HG03378 (cell line): ENCODE measurements at regions not wholly inside any gene's neighbourhood (a gene's known extent, or its start where the extent isn't known, plus 50 kb on each side); places are given as distances from the start of the nearest gene placed in this dataset.
"Not testable (repeated sequence)": the region's sequence is repeated elsewhere in the genome, so short reads cannot be mapped to it uniquely, and the experiment has no call there.

Experiments used
- ATAC-seq: cut with Tn5 transposase; IDR thresholded peaks from one replicate; pipeline ENCODE4 v1.9.1; 2021; ENCODE audit warnings: mild to moderate bottlenecking, moderate library complexity; ENCODE audit not compliant: unreplicated experiment

DNA sequence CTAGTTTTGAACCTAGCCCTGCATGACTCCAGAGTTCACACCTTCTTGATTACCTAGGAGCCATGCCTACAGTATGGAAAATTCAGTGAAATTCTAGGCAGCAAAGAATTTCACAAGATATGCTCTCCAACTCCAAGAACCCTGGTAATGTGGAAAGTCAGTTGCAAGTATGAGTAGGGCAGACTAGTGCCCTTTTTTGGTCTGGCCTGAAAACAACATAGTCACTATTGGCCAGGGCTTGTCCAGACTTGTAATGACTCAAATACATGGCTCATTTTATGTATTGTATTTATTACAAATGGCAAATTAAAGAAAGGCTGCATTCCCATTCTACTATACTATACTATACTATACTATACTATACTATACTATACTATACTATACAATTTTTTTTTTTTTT lies 160.4 kb downstream of the ESM1 start:
- no peak for ATAC-seq

DNA sequence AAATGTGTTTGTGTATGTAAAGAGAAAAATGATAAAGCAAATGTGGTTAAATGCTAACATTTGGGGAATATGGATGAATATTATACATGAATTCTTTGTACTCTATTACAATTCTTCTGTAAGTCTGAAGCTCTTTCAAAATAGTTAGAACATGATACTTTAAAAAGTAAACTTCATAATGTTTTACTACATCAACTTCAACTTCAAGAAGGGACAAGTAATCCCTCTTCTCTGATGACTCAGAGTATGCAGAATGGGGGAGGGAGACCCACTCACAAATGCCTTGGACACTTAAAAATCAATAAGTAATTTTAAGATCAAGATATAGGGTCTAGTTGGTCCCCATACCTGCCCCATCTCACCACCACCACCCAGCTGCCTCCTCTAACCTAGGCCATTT lies 162.4 kb downstream of the ESM1 start:
- no peak for ATAC-seq

GRCh38 chr5:54822324-54822687 lies 163.1 kb downstream of the ESM1 start:
- no peak for ATAC-seq

DNA sequence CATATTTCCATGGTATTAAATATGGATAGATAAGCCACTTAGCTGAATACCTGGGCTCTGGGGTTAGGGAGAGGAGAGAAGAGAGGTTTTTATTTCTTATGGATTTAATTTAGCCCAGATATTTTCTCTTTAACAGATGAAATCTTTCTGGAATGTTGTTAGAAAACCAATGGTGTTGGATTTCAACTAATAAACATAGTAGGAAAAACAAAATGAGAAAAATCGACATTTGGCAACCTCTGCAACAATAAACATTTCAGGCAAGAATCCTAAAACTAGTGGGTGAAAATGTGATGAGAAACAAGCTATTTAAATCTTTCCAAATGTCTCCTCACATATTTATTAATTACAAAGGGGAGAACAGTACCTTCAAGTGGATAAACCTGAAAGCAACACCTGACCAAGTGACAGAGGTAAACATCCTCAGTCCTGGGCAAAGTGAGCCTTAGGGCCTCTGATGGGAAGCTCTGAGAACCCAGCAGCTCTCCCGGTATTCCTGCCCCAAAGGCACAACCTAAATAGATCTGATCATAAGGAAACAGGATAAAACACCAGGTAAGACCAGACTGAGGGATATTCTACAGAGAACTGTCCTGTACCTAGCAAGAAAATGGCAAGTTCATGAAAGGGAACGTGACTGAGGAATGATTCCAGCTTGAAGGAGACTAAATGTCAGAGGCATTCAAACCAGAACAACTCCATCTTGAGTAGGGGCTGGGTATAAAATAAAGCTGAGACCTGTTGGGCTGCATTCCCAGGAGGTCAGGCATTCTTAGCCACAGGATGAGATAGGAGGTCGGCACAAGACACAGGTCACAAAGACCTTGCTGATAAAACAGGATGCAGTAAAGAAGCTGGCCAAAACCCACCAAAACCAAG lies 163.7 kb downstream of the ESM1 start:
- no peak for ATAC-seq

GRCh38 chr5:54820346-54821134 lies 164.9 kb downstream of the ESM1 start:
- ATAC-seq: no peak

DNA sequence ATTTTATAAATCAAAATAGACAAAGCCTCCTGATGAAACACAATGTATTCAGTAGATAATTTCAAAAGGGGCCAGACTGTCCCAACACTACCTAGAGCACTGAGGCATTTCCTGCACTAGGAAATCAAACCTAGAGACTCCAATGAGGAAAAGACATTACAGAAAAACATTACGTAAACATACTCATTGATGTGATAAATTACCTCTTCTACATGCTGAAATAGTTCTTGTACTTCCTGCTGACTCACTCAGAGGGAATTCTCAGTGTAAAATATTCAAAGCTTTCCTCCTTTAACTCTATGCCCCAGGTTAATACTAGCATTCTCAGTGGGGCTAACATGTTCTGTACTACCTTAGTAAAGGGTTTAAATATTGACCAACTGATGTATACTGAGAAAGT lies 178.0 kb downstream of the ESM1 start:
- no peak for ATAC-seq

DNA sequence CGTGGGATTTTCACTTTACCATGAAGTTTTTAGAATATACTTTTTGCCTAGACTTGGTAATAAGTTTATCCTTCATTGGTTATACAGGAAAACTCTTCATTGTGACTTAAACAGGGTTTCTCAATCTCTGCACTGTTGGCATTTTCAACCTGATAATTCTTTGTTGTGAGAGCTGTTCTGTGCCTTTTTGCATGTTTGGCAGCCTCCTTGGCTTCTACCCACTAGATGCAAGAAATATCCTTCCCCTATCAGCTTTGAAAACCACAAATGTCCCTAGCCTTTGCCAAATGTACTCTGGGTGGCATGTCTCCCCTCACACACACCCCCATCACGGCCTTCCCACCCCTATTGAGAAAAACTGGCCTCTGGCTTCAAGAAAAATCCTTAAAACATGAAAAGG lies 180.9 kb downstream of the ESM1 start:
- ATAC-seq: no peak

- ATAC-seq: no peak
These were observed 181.3 kb downstream of the ESM1 start for GRCh38 chr5:54804086-54804485.

DNA sequence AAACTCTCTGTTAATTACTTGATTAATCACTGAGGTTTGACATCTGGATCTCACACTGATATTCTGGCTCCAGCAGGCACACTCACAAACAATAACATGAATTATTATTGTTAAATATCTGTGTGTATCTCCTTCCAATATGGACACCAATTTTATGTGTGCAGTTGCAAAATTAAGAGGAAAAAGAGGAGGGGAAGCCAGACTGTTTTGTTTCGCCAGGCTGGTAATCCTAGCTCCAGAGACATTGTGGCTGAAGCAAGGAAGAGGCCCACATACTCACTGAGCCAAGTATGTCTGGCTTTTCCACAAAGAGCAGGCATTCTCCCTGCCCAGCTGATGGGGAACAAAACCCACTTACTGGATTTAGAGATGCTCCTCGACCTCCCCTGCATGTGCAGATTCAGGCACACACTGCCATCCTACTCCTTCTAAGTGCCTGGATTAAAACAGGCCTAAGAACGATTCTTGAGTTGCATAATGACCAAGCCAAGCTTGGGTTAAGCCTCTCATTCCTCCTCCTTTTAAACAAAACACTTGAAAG lies 181.9 kb downstream of the ESM1 start:
- ATAC-seq: no peak

DNA sequence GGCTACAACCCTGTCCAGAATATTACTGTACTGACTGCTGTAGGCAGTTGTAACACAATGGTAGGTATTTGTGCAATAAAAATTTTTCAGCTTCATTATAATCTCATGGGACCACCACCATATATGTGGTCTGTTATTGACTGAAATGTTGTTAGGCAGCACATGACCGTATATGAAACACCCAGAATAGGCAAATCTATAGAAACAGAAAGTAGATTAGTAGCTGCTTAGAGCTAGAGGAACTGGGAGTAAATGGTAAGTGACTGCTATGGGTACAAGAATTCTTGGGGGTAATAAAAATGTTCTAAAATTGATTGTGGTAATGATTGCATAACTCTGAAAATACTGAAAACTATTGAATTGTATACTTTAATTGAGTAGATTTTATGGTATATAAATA lies 185.7 kb downstream of the ESM1 start:
- no peak for ATAC-seq

DNA sequence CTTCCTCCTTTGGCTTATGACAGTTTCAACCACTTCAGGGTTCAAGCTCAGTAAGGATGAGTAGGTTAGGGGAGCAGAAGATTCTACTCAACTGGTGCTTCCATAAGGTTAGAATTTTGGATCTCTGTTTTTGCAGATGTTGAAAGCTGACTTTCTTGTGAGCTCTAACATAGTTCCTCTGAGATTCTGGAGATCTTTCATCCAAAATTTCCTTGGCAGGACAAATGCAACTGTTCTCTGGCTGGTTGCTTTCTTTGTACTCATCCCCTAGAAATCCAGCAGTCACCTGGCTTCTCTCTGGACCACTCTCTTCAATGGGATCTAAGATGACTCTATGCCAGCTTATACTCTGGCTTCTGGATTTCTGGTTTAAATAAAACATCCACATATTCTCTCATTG lies 189.6 kb downstream of the ESM1 start:
- no peak for ATAC-seq

DNA sequence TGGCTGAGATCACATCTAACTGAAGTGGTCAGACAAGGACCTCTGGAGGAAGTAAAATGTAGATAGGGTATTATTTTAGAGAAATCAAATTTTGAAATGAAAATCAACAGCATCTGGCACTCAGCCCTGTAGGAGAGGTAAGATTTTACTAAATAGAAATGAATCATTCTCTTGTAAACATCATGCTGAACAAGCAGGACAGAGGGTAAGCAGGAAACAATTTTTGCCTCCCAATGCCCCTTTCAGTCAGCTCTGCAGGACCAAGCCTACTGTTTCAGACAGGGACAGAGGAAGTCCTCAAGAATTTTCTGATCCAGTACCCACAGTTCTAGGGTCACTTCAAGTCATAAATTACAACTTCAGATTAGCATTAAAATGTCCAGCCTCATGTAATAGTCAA lies 190.1 kb downstream of the ESM1 start:
- no peak for ATAC-seq

DNA sequence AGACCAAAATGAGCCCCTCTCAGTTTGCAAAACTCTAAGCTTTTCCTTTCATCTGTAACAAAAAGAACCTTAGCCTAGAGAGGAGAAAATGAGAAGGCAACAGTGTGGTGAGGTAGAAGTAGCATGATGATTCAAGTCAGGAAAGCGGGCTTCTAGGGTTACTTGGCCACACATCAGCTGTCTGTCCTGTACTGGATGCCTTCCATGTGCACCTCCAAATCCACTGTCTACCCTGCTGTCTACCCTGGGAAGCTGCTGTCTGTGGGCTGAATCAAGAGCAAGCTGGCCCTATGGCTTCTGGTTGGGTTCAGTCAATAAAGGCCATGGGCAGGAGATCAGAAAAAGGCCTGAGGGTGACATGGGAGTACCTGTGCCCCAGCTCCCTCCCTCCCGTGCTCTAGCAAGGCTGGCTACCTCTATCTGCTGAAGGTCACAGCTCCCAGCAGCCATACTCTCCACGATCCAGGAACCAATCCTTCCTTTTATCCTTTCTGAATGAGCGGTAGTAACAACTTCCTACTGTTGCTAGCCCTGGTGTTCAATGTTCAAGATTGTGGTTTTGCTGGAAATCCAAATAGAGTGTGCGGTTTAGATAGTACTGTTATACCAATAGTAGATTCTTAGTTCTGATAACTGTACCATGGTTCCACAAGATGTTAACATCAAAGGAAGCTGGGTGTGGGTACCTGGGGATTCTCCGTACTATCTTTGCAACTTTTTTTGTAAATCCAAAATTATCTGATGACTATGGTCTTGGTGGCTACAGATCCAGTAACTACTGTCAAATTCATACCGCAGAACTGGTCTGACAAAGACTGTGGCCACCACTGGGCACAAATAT lies 191.0 kb downstream of the ESM1 start:
- no peak for ATAC-seq

DNA sequence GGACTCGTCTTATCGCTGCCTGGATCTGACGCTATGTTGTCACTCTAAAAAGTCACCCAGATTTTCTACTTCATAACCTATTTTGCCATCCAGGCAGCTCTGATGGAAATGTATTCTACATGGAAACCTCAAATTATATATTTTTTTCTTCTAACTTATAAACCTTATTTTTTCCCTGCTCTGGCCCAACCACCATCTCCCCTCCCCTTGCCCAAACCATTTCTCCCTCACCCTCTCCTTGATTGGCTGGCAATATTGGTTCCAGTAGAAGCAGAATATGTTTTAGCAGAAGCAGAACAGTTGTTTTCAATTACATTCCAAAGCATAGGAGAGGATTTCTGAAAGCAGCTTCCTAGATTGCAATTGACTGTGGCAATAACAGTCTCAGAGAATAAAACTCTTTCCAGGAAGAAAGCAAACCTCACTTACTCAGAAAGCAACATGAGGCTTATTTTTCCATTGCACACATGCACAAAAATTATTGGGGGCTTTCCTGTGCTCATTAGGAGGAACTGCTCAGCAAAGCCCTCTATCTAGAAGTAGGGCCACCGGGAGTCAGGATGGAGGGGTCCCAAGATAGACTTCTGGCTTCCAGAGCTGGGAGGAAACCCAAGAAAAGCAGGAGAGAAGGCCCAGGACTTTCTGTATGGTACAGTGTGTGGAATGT lies 191.8 kb downstream of the ESM1 start:
- ATAC-seq: no peak

DNA sequence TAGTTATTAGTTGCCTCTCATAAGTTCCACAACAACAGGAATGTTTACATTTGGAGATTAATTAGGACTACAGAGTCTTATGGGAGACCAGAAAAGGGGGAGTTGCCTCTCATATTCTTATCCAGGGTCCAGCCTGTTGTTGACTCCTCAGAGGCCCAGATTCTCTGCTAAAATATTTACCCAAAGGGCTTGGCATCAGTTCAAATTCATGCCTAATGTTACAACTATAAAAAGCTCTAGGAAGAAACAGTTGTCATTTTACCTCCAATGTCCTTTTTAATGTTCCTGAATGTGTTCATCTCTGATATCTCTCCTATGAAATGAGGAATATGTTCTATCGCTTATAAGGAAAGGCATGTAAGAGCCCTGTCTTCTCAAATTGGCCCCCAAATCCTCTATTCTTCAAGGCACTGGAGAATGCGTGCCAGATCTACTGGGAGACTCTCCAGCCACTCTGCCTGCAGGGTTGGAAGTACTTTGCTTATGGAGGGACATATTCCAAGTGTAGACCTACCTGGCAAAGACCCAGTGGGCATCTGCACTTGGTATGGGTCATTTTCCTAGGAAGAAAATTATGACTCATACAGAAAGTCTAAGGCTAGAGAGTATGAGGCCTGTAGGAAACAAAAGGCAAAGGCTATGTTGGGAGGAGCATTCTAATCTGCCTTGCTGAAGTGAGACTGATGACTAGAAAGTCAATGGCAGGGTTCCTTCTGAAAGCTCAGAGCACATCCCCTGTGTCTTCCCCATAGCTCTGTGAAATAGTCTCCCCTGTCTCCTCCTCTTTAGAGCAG lies 192.6 kb downstream of the ESM1 start:
- no peak for ATAC-seq

DNA sequence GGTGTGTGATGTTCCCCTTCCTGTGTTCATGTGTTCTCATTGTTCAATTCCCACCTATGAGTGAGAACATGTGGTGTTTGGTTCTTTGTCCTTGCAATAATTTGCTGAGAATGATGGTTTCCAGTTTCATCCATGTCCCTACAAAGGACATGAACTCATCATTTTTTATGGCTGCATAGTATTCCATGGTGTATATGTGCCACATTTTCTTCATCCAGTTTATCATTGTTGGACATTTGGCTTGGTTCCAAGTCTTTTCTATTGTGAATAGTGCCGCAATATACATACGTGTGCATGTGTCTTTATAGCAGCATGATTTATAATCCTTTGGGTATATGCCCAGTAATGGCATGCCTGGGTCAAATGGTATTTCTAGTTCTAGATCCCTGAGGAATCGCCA lies 197.5 kb downstream of the ESM1 start:
- not testable (repeated sequence) for ATAC-seq

DNA sequence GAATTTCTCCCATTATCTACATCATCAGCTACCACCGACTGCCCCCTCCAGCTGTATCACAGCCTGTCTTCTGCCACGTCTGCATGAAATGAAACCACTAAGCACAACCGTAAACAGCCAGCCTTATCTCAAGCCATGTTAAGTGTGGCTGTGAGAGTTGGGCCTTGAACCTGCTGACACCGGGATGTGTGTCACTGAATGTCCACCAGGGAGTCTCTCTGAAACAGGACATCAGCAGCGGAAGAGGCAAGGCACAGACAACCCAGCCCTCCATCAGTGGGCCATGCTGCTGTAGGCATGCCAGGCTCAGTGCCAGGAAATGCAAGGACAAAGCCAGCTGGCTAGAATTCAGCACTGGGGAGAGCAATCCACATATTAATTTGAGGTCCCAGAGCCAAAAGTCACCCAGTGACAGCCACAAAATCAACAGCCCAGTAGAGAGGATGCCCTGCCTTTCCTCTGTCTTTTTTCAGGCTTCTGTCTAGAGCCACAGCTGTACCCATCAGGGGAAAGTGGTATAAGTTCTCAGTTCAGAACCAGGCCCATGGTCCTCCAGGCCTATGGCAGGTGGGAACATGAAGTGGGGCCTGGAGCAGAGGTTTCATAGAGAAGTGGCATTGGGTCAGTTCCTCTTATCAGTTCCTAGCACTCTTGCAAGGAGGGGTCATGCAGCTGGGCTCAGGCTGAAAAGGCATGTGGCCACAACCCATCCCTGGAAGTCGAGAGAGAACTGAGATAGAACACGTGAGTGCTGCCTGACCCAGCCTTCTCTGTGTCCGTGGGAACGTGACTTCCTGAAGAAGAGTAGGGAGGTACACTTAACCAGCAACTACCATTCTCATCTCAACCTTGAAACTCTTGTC lies 199.4 kb downstream of the ESM1 start:
- peak; percentile 44 for ATAC-seq

GRCh38 chr5:54778783-54779182 lies 206.6 kb downstream of the ESM1 start:
- ATAC-seq: no peak

- ATAC-seq: no peak
These were observed 209.7 kb downstream of the ESM1 start for GRCh38 chr5:54775645-54776044.
